ENCODE measurements at regions not wholly inside any gene's neighbourhood (a gene's known extent, or its start where the extent isn't known, plus 50 kb on each side); places are given as distances from the start of the nearest gene placed in this dataset.
"Not testable (repeated sequence)": the region's sequence is repeated elsewhere in the genome, so short reads cannot be mapped to it uniquely, and the experiment has no call there.

GRCh38 chr15:31219221-31219620, 107.4 kb upstream of the KLF13 start:
- Histone ChIP-seq H3K4me3 (no peak overlapping the region), H3K27ac (peak overlapping the region in 3 of 10 donors; percentile 16 to 54 (median 16)), H3K27me3 (no peaks in the 10 kb centered on the region), H3K4me1 (peaks cover 6 to 82% (median 51%) of the 10 kb centered on the region in 9 donors), H3K36me3 (no peaks in the 10 kb centered on the region), H3K9me3 (no peaks in the 10 kb centered on the region)
- no peak for DNase-seq
- 23 to 28% methylated on average over 3 of the region's 3 CpGs for WGBS, 2 donors
- no peak for TF ChIP-seq CTCF (IDR thresholded peaks at IDR 0.05)
- ATAC-seq = no peak
- intact Hi-C loops (cut with DNase I) = loop anchor here in 7 of 10 donors (5.0 to 10.0 kb wide), 9 partner anchors 43 to 268 kb away; partner anchors contain the start of gene KLF13 (in 2 of the 7)

DNA sequence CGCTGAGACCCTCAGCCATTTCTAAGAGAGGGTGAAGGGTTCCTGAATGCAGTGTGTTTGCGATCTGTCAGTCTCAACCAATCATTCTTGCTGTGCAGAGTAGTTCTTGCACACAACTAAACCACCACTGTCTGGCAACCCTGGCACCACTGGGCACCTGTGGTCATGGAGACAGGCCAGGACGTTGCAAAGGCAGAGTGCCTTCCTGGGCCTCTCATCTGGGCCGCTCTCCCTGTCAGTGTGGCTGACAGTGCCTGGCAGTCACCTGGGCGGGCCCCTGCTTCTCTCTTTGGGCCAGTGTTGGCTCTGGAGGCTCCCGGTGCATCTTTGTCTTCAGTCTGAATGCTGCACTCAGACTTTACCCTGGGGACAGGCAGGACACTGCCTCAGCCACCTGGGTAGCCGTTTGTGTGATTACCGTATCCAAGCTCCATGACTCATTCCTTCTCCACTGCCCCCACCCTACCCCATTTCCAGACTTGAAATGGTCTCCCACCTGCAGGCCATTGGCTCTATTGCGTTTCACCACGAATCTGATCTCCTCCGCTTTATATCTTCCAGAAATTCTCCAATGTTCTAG, 104.6 kb upstream of the KLF13 start:
- intact Hi-C loops (cut with DNase I) = loop anchor here in 2 of 10 donors (5.0 to 10.0 kb wide), 2 partner anchors 80 to 103 kb away; partner anchors contain the start of gene KLF13 (in 1 of the 2)
- Histone ChIP-seq H3K9me3 (no peaks in the 10 kb centered on the region), H3K27ac (peak overlapping the region in 1 of 10 donors; percentile 82), H3K4me3 (no peak overlapping the region), H3K27me3 (no peaks in the 10 kb centered on the region), H3K36me3 (no peaks in the 10 kb centered on the region), H3K4me1 (peaks cover 0 to 65% (median 37%) of the 10 kb centered on the region in 9 donors)
- WGBS, 2 donors = 75 to 86% methylated on average over 11 of the region's 11 CpGs
- ATAC-seq = no peak
- no peak for DNase-seq
- no peak for TF ChIP-seq CTCF (IDR thresholded peaks at IDR 0.05)

- DNase-seq = no peak
- ATAC-seq = peak in 1 of 8 donors; percentile 15
- peak overlapping the region in 3 of 10 donors; percentile 27 to 41 (median 38) for H3K4me3 ChIP-seq
- no peak for TF ChIP-seq CTCF (IDR thresholded peaks at IDR 0.05)
- H3K4me1 ChIP-seq = peaks cover 0 to 62% (median 35%) of the 10 kb centered on the region in 9 donors
- H3K36me3 ChIP-seq = no peaks in the 10 kb centered on the region
- WGBS, 2 donors = 74 to 75% methylated on average over 10 of the region's 10 CpGs
- no peaks in the 10 kb centered on the region for H3K27me3 ChIP-seq
- H3K27ac ChIP-seq = peak overlapping the region in 7 of 10 donors; percentile 10 to 82 (median 58)
- no peaks in the 10 kb centered on the region for H3K9me3 ChIP-seq
- intact Hi-C loops (cut with DNase I) = loop anchor here in 2 of 10 donors (5.0 to 10.0 kb wide), 2 partner anchors 79 to 102 kb away; partner anchors contain the start of gene KLF13 (in 1 of the 2)
These were observed 103.8 kb upstream of the KLF13 start for GRCh38 chr15:31222773-31223341.

DNA sequence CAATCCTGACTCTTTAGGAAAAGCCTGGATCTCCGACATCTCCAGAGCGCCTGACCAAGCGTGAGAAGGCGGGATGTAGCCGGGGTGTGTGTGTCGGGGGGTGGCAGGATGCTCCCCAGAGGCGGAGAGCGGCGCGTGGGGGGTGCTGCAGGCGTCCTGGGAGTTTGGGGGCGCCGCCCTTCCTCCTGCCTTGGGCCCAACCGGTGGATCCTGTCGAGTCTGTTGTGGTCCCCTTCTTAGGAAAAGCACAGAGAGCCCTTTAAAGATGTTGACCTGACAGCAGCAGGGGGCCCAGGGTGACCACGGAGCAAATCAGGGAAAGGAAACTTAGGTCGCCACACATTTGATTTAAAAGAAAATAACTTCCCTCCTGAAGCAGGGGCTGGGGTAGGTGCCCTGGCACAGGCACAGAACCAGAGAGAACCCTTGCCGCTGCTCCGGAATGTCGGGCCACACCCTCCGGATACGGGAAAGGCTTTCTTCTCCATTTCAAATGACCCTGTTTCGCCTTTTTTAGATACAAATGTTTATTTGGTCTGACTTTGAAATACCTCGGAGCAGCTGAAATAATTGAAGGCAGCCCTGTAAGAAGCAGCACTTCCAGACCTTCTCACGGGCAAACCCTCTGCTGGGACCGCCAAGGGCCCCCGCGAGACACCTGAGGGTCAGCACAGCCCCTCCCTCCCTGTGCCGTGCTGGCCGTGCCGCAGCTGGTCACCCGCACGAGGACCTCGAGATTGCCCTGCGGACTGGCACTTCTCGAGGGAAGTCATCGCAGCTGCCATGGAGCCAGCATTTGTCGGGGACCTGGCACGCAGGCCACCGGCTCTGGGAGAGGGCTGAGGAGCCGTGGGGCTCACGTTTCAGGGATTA, 102.9 kb upstream of the KLF13 start:
- ATAC-seq = peak; percentile 35 to 62 (median 54)
- intact Hi-C loops (cut with DNase I) = loop anchor here in 2 of 10 donors (5.0 to 10.0 kb wide), 2 partner anchors 79 to 101 kb away; partner anchors contain the start of gene KLF13 (in 1 of the 2)
- Histone ChIP-seq H3K27me3 (no peaks in the 10 kb centered on the region), H3K4me1 (peaks cover 0 to 60% (median 32%) of the 10 kb centered on the region in 9 donors), H3K27ac (peak overlapping the region in 9 of 10 donors; percentile 10 to 82 (median 53)), H3K36me3 (no peaks in the 10 kb centered on the region), H3K4me3 (peak overlapping the region in 8 of 10 donors; percentile 6 to 43 (median 36)), H3K9me3 (no peaks in the 10 kb centered on the region)
- DNase-seq = peak; percentile 17 to 36
- 47 to 67% methylated on average over 42 of the region's 42 CpGs for WGBS, 2 donors
- peak in 1 of 9 donors; percentile 24 for TF ChIP-seq CTCF (IDR thresholded peaks at IDR 0.05)

GRCh38 chr15:31224661-31225060, 102.0 kb upstream of the KLF13 start:
- 55 to 57% methylated on average over 4 of the region's 4 CpGs for WGBS, 2 donors
- not testable (repeated sequence) for H3K4me3 ChIP-seq, H3K36me3 ChIP-seq, H3K27me3 ChIP-seq, DNase-seq, H3K9me3 ChIP-seq
- Histone ChIP-seq H3K4me1 (peaks cover 0 to 50% (median 26%) of the 10 kb centered on the region in 9 donors), H3K27ac (peak overlapping the region in 2 of 10 donors; percentile 62 to 82)
- ATAC-seq = peak in 1 of 8 donors; percentile 20
- intact Hi-C loops (cut with DNase I) = loop anchor here in 2 of 10 donors (5.0 to 10.0 kb wide), 2 partner anchors 78 to 100 kb away; partner anchors contain the start of gene KLF13 (in 1 of the 2)
